AG10803 (cell line): ENCODE measurements at regions not wholly inside any gene's neighbourhood (a gene's known extent, or its start where the extent isn't known, plus 50 kb on each side); places are given as distances from the start of the nearest gene placed in this dataset.

Source experiments
- DNase-seq: peaks from one replicate; pipeline ENCODE4 v3.0.0; 2010; ENCODE audit warnings: low read depth
- H3K4me3 ChIP-seq: 2 replicates; pipeline ENCODE4 v1.5.1; 2011; ENCODE audit warnings: mild to moderate bottlenecking, low read length, control low read depth
- CTCF ChIP-seq: conservative IDR thresholded peaks from 2 replicates; pipeline ENCODE4 v1.5.1; 2011; ENCODE audit warnings: mild to moderate bottlenecking, low read length, control low read depth, inconsistent platforms

- peak; percentile 28 for DNase-seq
- H3K4me3 ChIP-seq = no peak overlapping the region
- no peak for TF ChIP-seq CTCF
These were observed 99.5 kb downstream of the ANKRD60 start for GRCh38 chr20:58128635-58129625.

GRCh38 chr20:58127701-58128111 lies 100.7 kb downstream of the ANKRD60 start:
- H3K4me3 ChIP-seq = no peak overlapping the region
- TF ChIP-seq CTCF = no peak
- DNase-seq = peak; percentile 90

- TF ChIP-seq CTCF = no peak
- no peak overlapping the region for H3K4me3 ChIP-seq
- DNase-seq = no peak
These were observed 102.7 kb downstream of the ANKRD60 start for GRCh38 chr20:58125726-58126125.

GRCh38 chr20:58117944-58118343 lies 110.5 kb downstream of the ANKRD60 start:
- peak; percentile 72 for DNase-seq
- no peak overlapping the region for H3K4me3 ChIP-seq
- TF ChIP-seq CTCF = no peak

GRCh38 chr20:58116505-58116904 lies 111.9 kb downstream of the ANKRD60 start:
- TF ChIP-seq CTCF = no peak
- H3K4me3 ChIP-seq = no peak overlapping the region
- no peak for DNase-seq

- TF ChIP-seq CTCF = no peak
- no peak for DNase-seq
- H3K4me3 ChIP-seq = no peak overlapping the region
These were observed 114.7 kb downstream of the ANKRD60 start for GRCh38 chr20:58113716-58114115.
